C4-2B (cell line): ENCODE measurements at regions not wholly inside any gene's neighbourhood (a gene's known extent, or its start where the extent isn't known, plus 50 kb on each side); places are given as distances from the start of the nearest gene placed in this dataset.

Experiments used
- H3K27ac ChIP-seq: fragments of 450-650 bp; 2 replicates; pipeline ENCODE4 v1.5.1; 2017
- ZFX ChIP-seq: fragments of 450-650 bp; IDR thresholded peaks from 2 replicates; pipeline ENCODE4 v1.6.1; 2017
- TF ChIP-seq, protein P1 (sequence below): fragments of 450-650 bp; conservative IDR thresholded peaks from 2 replicates; pipeline ENCODE4 v1.5.1; 2017; ENCODE audit warnings: mild to moderate bottlenecking

DNA sequence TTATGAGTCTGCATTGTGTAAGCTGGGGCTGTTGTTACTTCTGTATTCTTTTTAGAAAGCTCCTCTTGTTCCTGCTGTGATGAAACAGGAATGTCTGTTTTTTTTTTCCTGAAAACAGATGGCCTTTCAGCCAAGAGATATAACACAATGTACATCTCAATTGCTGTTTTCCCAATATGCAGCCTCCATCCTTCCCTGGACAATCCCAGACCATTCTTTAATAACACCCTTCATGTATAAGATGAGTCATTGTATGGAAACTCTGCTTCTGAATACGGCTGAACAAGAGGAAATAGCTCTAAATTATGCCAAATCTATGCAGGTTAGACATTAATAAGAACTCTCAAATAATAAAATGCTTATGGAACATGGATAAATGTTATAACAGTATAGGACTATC lies 60.2 kb upstream of the LRRC4C start:
- no peak overlapping the region for H3K27ac ChIP-seq
- TF ChIP-seq, protein P1, sequence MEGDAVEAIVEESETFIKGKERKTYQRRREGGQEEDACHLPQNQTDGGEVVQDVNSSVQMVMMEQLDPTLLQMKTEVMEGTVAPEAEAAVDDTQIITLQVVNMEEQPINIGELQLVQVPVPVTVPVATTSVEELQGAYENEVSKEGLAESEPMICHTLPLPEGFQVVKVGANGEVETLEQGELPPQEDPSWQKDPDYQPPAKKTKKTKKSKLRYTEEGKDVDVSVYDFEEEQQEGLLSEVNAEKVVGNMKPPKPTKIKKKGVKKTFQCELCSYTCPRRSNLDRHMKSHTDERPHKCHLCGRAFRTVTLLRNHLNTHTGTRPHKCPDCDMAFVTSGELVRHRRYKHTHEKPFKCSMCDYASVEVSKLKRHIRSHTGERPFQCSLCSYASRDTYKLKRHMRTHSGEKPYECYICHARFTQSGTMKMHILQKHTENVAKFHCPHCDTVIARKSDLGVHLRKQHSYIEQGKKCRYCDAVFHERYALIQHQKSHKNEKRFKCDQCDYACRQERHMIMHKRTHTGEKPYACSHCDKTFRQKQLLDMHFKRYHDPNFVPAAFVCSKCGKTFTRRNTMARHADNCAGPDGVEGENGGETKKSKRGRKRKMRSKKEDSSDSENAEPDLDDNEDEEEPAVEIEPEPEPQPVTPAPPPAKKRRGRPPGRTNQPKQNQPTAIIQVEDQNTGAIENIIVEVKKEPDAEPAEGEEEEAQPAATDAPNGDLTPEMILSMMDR, result no peak
- TF ChIP-seq ZFX, result no peak

DNA sequence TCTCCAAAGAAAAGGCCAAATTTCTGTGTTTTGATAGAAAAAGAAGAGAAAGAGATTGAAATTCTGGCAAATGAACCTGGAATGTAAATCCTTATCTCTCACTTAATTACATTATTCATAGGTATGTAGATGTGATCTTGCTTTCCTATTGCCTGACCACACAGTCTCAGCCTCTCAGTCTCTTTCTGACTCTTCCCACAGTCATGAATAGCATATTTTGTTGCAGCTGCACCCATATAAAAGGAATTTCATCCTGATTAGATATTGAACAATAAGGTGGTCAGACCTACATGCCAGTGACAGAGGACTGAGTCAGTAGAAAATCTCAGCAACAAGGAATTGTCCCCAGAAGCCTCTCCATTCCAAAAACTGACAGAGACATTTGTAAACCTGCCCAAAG lies 62.9 kb upstream of the LRRC4C start:
- TF ChIP-seq, protein P1, result no peak
- TF ChIP-seq ZFX, result no peak
- H3K27ac ChIP-seq, result no peak overlapping the region

DNA sequence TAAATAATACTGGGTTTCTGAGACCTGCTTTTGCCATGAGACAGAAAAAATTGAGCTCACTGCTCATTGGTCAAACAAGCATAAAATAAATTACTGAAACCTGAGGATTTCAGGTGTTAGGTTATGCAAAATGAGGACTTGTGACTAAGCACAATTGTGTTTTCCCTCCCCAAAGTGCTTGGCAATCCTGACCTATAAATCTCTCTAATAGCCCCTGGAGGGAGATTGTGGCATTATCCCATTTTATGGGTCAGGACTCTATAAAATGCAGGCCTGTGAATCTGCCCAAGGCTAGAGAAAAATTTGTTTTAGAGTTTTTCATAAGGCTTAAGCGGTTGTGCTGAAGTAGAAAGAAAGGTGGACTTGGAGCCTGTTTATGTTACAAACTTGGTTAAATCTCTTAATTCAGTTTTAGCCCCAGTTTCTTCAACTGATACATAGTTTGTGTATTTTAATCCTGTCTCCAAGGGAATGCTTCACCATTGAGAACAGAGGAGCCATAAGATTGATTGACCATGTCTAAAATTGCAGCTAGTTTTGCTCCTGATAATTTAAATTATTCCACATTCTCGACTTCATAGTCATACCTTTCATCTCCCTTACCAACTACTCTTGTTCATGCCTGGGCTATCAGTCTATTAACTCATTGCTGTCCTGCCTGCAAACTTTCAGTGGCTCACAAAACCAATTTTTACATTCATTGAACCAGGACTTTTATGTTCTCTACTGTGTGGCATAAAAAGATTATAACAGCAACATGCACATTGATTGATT lies 63.6 kb upstream of the LRRC4C start:
- no peak for TF ChIP-seq ZFX
- TF ChIP-seq, protein P1, result no peak
- H3K27ac ChIP-seq, result no peak overlapping the region

DNA sequence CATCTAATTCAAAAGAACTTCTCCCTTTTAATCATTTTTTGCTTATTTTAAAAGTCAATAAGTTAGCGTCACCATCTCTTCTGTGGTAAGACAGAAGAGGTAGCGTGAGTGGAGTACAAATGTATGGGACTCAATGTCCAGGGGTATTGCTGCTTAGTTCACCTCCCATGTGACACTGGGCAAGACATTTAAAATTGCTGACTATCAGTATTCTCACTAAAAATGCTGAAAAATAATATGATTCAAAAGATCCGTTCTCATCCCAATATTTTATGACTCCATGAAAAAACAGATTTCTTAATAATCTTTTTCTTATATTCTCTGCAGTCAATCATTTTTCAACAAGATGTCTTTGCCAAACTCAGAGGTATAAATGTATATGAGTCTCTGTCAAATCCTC lies 68.1 kb upstream of the LRRC4C start:
- no peak for TF ChIP-seq ZFX
- TF ChIP-seq, protein P1, result no peak

DNA sequence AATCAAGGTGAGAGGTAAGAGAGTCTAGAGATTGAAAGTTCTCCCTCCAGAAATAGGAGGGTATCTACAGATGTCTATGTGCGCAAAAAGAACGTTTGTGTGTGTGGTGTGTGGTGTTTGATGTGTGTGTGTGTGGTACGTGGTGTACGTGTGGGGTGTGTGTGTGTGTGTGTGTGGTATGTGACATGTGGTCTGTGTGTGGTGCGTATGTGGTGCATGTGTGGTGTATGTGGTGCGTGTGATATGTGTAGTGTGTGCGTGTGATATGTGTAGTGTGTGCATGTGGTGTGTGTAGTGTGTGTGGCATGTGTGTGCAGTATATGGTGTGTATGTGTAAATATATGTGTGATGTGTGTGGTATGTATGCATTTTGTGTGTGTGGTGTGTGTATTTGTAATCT lies 73.0 kb upstream of the LRRC4C start:
- TF ChIP-seq ZFX, result no peak
- TF ChIP-seq, protein P1, result no peak
- H3K27ac ChIP-seq, result no peak overlapping the region

More for the DNA sequence above, 68.1 kb upstream of the LRRC4C start:
- no peak overlapping the region for H3K27ac ChIP-seq

DNA sequence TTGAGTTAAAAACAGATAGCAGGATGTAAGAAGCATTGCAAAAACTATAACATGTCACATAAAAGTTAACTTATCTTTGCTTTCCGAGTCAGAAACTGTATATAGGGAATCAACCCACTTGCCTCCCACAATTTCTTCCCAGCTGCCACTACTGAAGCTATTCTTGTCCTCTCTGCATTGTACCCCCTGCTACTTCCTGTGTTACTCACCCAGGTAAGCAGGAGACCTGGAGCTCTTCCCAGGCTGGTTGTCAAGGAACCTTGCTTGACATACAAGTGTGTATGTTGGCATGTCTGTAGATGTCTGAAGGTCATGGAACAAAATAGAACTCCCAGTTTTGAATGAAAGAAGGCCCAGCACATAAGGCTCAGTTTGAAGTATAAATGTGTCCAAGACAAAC lies 74.3 kb upstream of the LRRC4C start:
- no peak overlapping the region; the same call in 1 of the 2 replicates for H3K27ac ChIP-seq
- TF ChIP-seq, protein P1, result no peak
- no peak for TF ChIP-seq ZFX

DNA sequence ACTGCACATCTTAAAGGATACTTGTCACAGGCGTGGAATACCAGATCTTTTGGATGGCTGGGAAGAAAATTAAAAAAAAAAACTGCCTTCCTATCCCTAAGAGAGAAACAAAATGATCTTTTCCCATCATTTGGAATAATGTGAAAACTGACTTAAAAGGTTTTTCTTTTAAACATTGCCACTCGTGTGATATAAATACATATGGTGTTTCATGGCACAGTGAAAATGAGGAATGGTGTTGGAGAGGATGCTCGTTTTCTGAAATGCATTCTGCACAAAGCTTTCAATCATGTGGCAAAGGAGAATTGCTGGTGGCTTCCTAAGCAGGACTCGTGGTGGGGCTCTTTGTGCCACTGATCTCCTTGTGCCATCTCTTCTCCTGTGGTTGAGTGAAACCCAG lies 74.9 kb upstream of the LRRC4C start:
- no peak for TF ChIP-seq ZFX
- TF ChIP-seq, protein P1, result no peak
- H3K27ac ChIP-seq, result no peak overlapping the region; the same call in 1 of the 2 replicates
